ENCODE measurements at regions not wholly inside any gene's neighbourhood (a gene's known extent, or its start where the extent isn't known, plus 50 kb on each side); places are given as distances from the start of the nearest gene placed in this dataset.

GRCh38 chr14:95380350-95381042 is 60.8 kb upstream of the CLMN start:
- no peak for DNase-seq

- DNase-seq: no peak
Measured at GRCh38 chr14:95379634-95380033, 59.9 kb upstream of the CLMN start.

GRCh38 chr14:95375539-95376109 is 55.9 kb upstream of the CLMN start:
- no peak for DNase-seq

- peak; percentile 63 for DNase-seq
Measured at GRCh38 chr14:95374239-95374997, 54.7 kb upstream of the CLMN start.

- DNase-seq: no peak
Measured at GRCh38 chr14:95370076-95370475, 50.4 kb upstream of the CLMN start.
